Mammary epithelial cell (primary cell): ENCODE measurements at regions not wholly inside any gene's neighbourhood (a gene's known extent, or its start where the extent isn't known, plus 50 kb on each side); places are given as distances from the start of the nearest gene placed in this dataset.

Experiments
- EZH2 ChIP-seq: IDR thresholded peaks from 2 replicates; pipeline ENCODE4 v1.6.1; 2012; ENCODE audit warnings: low read length, inconsistent platforms, borderline replicate concordance
- TF ChIP-seq, protein P1 (sequence below), 2 donors: IDR thresholded peaks in 1 of 2; conservative IDR thresholded peaks in 1 of 2; 2 replicates each; pipeline ENCODE4 v1.5.1; 2011 to 2012; ENCODE audit warnings: inconsistent platforms in 2 of 2, low read length in 2 of 2, mild to moderate bottlenecking in 2 of 2, control low read depth in 1 of 2, low read depth in 1 of 2; ENCODE audit not compliant: insufficient read depth in 1 of 2; ENCODE audit errors: extremely low read depth in 1 of 2

DNA sequence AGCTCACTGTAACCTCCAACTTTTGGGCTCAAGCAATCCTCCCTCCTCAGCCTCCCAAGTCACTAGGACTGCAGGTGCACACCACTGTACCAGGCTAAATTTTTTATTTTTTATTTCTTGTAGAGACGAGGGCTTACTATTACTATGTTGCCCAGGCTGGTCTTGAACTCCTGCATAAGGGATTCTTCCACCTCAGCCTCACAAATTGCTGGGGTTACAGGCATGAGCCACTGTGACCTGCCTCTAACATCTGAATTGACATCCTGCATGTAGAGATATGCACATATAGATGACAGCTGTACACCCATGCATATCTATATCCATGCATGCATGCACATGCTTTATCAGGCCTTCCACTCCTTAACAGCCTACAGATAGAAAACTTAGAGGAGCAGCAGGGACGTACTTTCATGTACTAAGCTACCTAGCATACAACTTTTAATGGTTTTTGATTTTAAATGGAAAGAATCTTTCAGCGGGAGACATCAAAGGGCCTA is 740.9 kb upstream of the TPTE start:
- TF ChIP-seq, protein P1, sequence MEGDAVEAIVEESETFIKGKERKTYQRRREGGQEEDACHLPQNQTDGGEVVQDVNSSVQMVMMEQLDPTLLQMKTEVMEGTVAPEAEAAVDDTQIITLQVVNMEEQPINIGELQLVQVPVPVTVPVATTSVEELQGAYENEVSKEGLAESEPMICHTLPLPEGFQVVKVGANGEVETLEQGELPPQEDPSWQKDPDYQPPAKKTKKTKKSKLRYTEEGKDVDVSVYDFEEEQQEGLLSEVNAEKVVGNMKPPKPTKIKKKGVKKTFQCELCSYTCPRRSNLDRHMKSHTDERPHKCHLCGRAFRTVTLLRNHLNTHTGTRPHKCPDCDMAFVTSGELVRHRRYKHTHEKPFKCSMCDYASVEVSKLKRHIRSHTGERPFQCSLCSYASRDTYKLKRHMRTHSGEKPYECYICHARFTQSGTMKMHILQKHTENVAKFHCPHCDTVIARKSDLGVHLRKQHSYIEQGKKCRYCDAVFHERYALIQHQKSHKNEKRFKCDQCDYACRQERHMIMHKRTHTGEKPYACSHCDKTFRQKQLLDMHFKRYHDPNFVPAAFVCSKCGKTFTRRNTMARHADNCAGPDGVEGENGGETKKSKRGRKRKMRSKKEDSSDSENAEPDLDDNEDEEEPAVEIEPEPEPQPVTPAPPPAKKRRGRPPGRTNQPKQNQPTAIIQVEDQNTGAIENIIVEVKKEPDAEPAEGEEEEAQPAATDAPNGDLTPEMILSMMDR (conservative IDR thresholded peaks at IDR 0.05 in 1 of 2, IDR thresholded peaks at IDR 0.05 in 1 of 2; ENCODE audit: extremely low read depth in 1 of 2, insufficient read depth in 1 of 2, low read depth in 1 of 2, low read length in 2 of 2), result no peak
- no peak for TF ChIP-seq EZH2
